PFSK-1 (cell line): ENCODE measurements at regions not wholly inside any gene's neighbourhood (a gene's known extent, or its start where the extent isn't known, plus 50 kb on each side); places are given as distances from the start of the nearest gene placed in this dataset.

Experiments
- POLR2AphosphoS5 ChIP-seq: IDR thresholded peaks from 2 replicates; pipeline ENCODE4 v1.6.1; 2012; ENCODE audit warnings: low read depth, mild to moderate bottlenecking, control low read depth, low read length, moderate library complexity
- REST ChIP-seq, 2 experiments: IDR thresholded peaks; 2 replicates each; pipeline versions ENCODE4 v1.6.1 to v1.8.0; 2011 to 2012; ENCODE audit warnings: low read depth in 2 of 2, low read length in 2 of 2, control low read depth in 1 of 2, inconsistent platforms in 1 of 2, mild to moderate bottlenecking in 1 of 2, moderate library complexity in 1 of 2; ENCODE audit not compliant: insufficient read depth in 1 of 2
- SIN3A ChIP-seq: IDR thresholded peaks from 2 replicates; pipeline ENCODE4 v1.6.1; 2012; ENCODE audit warnings: mild to moderate bottlenecking, low read length, moderate library complexity, borderline replicate concordance; ENCODE audit not compliant: insufficient read depth

GRCh38 chr2:103818176-103818575 is 1035.7 kb upstream of the POU3F3 start:
- TF ChIP-seq POLR2AphosphoS5, result no peak
- no peak for TF ChIP-seq SIN3A
- no peak for TF ChIP-seq REST (IDR thresholded peaks at IDR 0.05; ENCODE audit: insufficient read depth in 1 of 2, low read depth in 2 of 2, low read length in 2 of 2)
